ENCODE measurements at regions not wholly inside any gene's neighbourhood (a gene's known extent, or its start where the extent isn't known, plus 50 kb on each side); places are given as distances from the start of the nearest gene placed in this dataset.

DNA sequence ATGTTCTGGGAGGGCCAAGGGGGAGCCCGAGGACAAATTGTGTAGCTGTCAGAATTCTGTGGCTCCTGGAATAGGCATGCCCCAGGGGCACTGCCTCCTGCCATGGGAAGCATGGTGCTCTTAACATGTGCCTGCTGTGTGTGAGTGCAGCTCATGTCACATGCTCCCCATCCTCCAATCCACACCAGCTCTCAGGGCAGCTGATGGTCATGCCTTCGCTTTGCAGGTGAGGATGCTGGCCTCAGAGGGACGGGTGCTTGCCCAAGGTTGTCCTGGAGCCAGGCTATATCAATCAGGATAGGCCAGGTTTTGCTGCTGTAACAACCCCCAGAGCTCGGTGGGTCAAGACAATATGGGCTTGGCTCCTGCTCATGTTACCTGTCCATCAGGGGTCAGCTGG, 303.4 kb downstream of the RPS24 start:
- Histone ChIP-seq H2AFZ (ENCODE audit: low read length) (no peak overlapping the region), H3K4me1 (ENCODE audit: control insufficient read depth in 2 of 2, insufficient read depth in 1 of 2, low read depth in 1 of 2, low read length in 2 of 2) (peaks cover 11 to 16% of the 10 kb centered on the region in 2 donors), H3K9ac (ENCODE audit: low read depth, low read length, poor library complexity) (no peak overlapping the region), H3K18ac (ENCODE audit: low read length) (no peak overlapping the region), H3K4ac (ENCODE audit: low read length) (no peak overlapping the region), H3K9me3 (replicated peaks in 1 of 2; ENCODE audit: control insufficient read depth in 2 of 2, insufficient read depth in 1 of 2, low read depth in 1 of 2, low read length in 2 of 2) (no peaks in the 10 kb centered on the region), H3K4me2 (ENCODE audit: insufficient read depth, low read length, poor library complexity, severe bottlenecking) (no peak overlapping the region), H3K27ac (replicated peaks; ENCODE audit: low read length) (no peak overlapping the region), H2BK120ac (ENCODE audit: low read depth, low read length) (no peak overlapping the region), H3K4me3 (ENCODE audit: low read length in 2 of 2) (no peak overlapping the region), H4K8ac (ENCODE audit: low read depth, low read length) (no peak overlapping the region), H3K36me3 (replicated peaks in 1 of 2; ENCODE audit: control insufficient read depth in 2 of 2, insufficient read depth in 2 of 2, low read length in 2 of 2) (no peaks in the 10 kb centered on the region), H3K14ac (ENCODE audit: low read length) (no peak overlapping the region), H3K79me1 (ENCODE audit: low read depth, low read length) (no peaks in the 10 kb centered on the region), H2BK12ac (ENCODE audit: low read length) (no peak overlapping the region), H3K23ac (ENCODE audit: low read depth, low read length, poor library complexity) (peak overlapping the region; percentile 70), H2AK5ac (ENCODE audit: low read depth, low read length) (no peak overlapping the region), H2BK5ac (ENCODE audit: low read length) (no peak overlapping the region), H2BK15ac (ENCODE audit: low read length) (no peak overlapping the region), H3K27me3 (ENCODE audit: control insufficient read depth in 3 of 3, insufficient read depth in 3 of 3, low read depth in 1 of 3, low read length in 3 of 3) (no peaks in the 10 kb centered on the region), H4K91ac (ENCODE audit: low read depth, low read length, poor library complexity) (no peak overlapping the region)
- WGBS, 2 donors (ENCODE audit: extremely low coverage in 2 of 2, insufficient read length in 2 of 2, insufficient replicate concordance in 1 of 2), result no CpG with 5 or more reads among the region's 4 CpGs
- no peak for DNase-seq (ENCODE audit: low spot score)

DNA sequence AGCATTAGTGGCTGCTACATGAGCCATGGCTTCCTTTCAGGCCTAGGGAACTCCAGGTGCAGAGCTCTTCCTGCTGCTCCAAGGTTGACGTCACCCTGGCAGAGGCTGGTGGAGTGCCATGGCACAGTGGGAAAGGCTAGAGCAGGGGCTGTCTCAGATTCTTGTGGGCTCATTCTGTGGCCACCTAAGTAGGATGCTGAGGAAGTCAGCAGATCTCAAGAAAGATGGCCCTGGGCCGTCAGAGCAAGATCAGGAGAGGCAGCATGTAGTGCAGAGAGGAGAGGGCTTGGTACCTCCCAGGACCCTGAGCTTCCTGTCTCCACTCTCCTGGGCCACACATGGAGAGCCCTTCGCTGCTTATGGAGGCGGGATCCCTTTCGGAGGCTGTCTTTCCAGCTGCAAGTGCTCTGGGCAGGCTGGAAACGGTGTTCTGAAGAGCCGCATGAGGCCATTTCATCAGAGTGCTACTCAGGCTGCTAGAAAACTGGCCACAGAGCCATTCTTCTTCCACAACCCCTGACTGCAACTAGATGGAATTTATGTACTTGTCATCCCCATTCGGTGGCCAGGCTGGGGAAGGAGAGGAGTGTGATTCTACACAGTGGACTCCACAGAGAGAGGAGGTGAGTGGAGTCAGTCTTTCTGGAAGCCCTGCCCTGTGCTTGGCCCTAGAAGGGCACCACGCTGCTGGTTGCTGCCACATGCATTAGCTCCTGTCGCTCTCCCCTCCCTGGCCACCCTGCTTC, 304.2 kb downstream of the RPS24 start:
- no peak overlapping the region for H2BK15ac ChIP-seq (ENCODE audit: low read length)
- no CpG with 5 or more reads among the region's 10 CpGs for WGBS, 2 donors (ENCODE audit: extremely low coverage in 2 of 2, insufficient read length in 2 of 2, insufficient replicate concordance in 1 of 2)
- peak overlapping the region; percentile 80 for H2AK5ac ChIP-seq (ENCODE audit: low read depth, low read length)
- no peak overlapping the region for H3K27ac ChIP-seq (replicated peaks; ENCODE audit: low read length)
- H3K14ac ChIP-seq (ENCODE audit: low read length), result no peak overlapping the region
- H2AFZ ChIP-seq (ENCODE audit: low read length), result no peak overlapping the region
- DNase-seq (ENCODE audit: low spot score), result no peak
- H3K36me3 ChIP-seq (replicated peaks in 1 of 2; ENCODE audit: control insufficient read depth in 2 of 2, insufficient read depth in 2 of 2, low read length in 2 of 2), result no peaks in the 10 kb centered on the region
- H3K4me2 ChIP-seq (ENCODE audit: insufficient read depth, low read length, poor library complexity, severe bottlenecking), result no peak overlapping the region
- no peaks in the 10 kb centered on the region for H3K27me3 ChIP-seq (ENCODE audit: control insufficient read depth in 3 of 3, insufficient read depth in 3 of 3, low read depth in 1 of 3, low read length in 3 of 3)
- H2BK12ac ChIP-seq (ENCODE audit: low read length), result peak overlapping the region; percentile 28
- peaks cover 10 to 16% of the 10 kb centered on the region in 2 donors for H3K4me1 ChIP-seq (ENCODE audit: control insufficient read depth in 2 of 2, insufficient read depth in 1 of 2, low read depth in 1 of 2, low read length in 2 of 2)
- no peaks in the 10 kb centered on the region for H3K79me1 ChIP-seq (ENCODE audit: low read depth, low read length)
- peak overlapping the region; percentile 50 for H3K18ac ChIP-seq (ENCODE audit: low read length)
- H2BK5ac ChIP-seq (ENCODE audit: low read length), result no peak overlapping the region
- H4K8ac ChIP-seq (ENCODE audit: low read depth, low read length), result no peak overlapping the region
- no peak overlapping the region for H4K91ac ChIP-seq (ENCODE audit: low read depth, low read length, poor library complexity)
- no peak overlapping the region for H3K4me3 ChIP-seq (ENCODE audit: low read length in 2 of 2)
- H3K4ac ChIP-seq (ENCODE audit: low read length), result no peak overlapping the region
- H2BK120ac ChIP-seq (ENCODE audit: low read depth, low read length), result no peak overlapping the region
- H3K9ac ChIP-seq (ENCODE audit: low read depth, low read length, poor library complexity), result no peak overlapping the region
- no peaks in the 10 kb centered on the region for H3K9me3 ChIP-seq (replicated peaks in 1 of 2; ENCODE audit: control insufficient read depth in 2 of 2, insufficient read depth in 1 of 2, low read depth in 1 of 2, low read length in 2 of 2)
- H3K23ac ChIP-seq (ENCODE audit: low read depth, low read length, poor library complexity), result no peak overlapping the region

DNA sequence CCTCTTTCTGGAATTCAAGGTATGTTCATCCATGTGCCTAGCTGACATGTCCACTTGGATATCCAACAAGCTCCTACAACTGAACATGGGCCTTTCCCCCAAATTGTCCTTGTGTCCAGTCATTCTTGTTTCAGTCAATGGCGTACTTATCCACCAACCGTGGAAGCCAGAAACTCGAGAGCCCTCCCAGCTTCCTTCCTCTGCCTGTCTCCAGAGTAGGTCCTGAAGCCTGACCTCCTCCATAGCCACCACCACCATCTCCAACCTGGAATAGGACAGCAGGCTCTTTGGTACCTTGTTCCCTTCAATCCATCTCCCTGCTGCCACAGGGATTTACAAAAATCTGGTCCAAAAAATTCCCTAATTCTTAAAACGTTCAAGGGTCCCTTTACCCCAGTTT, 305.1 kb downstream of the RPS24 start:
- no peak for DNase-seq (ENCODE audit: low spot score)
- Histone ChIP-seq H3K9ac (ENCODE audit: low read depth, low read length, poor library complexity) (no peak overlapping the region), H3K4ac (ENCODE audit: low read length) (no peak overlapping the region), H3K79me1 (ENCODE audit: low read depth, low read length) (no peaks in the 10 kb centered on the region), H2BK120ac (ENCODE audit: low read depth, low read length) (no peak overlapping the region), H3K27me3 (ENCODE audit: control insufficient read depth in 3 of 3, insufficient read depth in 3 of 3, low read depth in 1 of 3, low read length in 3 of 3) (no peaks in the 10 kb centered on the region), H3K23ac (ENCODE audit: low read depth, low read length, poor library complexity) (no peak overlapping the region), H3K14ac (ENCODE audit: low read length) (no peak overlapping the region), H3K9me3 (replicated peaks in 1 of 2; ENCODE audit: control insufficient read depth in 2 of 2, insufficient read depth in 1 of 2, low read depth in 1 of 2, low read length in 2 of 2) (no peaks in the 10 kb centered on the region), H3K4me1 (ENCODE audit: control insufficient read depth in 2 of 2, insufficient read depth in 1 of 2, low read depth in 1 of 2, low read length in 2 of 2) (peaks cover 11 to 16% of the 10 kb centered on the region in 2 donors), H2BK15ac (ENCODE audit: low read length) (no peak overlapping the region), H3K36me3 (replicated peaks in 1 of 2; ENCODE audit: control insufficient read depth in 2 of 2, insufficient read depth in 2 of 2, low read length in 2 of 2) (no peaks in the 10 kb centered on the region), H2AFZ (ENCODE audit: low read length) (no peak overlapping the region), H3K18ac (ENCODE audit: low read length) (peak overlapping the region; percentile 48), H4K8ac (ENCODE audit: low read depth, low read length) (no peak overlapping the region), H2BK12ac (ENCODE audit: low read length) (no peak overlapping the region), H3K4me2 (ENCODE audit: insufficient read depth, low read length, poor library complexity, severe bottlenecking) (no peak overlapping the region), H2BK5ac (ENCODE audit: low read length) (no peak overlapping the region), H3K27ac (replicated peaks; ENCODE audit: low read length) (no peak overlapping the region), H2AK5ac (ENCODE audit: low read depth, low read length) (no peak overlapping the region), H4K91ac (ENCODE audit: low read depth, low read length, poor library complexity) (no peak overlapping the region), H3K4me3 (ENCODE audit: low read length in 2 of 2) (no peak overlapping the region)
- WGBS, 2 donors (ENCODE audit: extremely low coverage in 2 of 2, insufficient read length in 2 of 2, insufficient replicate concordance in 1 of 2), result no CpG with 5 or more reads among the region's 4 CpGs

DNA sequence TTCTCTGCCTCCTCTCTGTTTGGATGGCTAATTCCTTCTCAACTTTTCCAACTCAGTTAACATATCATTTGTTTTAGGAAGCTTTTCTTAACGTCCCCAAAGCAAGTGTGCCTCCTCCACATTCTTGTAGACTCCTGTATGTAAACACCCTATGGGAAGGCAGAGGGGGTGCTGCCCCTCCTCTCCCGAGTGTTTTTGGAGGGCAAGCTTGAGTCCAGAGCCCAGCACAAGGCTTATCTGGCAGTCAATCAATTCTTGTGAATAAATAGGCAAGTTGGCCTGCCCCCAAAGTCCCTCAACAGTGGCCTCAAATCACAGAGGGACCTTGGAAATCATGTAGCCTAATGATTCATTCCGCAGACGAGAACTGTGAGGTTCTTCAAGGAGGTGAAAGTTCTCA, 305.6 kb downstream of the RPS24 start:
- H2BK120ac ChIP-seq (ENCODE audit: low read depth, low read length), result no peak overlapping the region
- no peak overlapping the region for H3K4ac ChIP-seq (ENCODE audit: low read length)
- DNase-seq (ENCODE audit: low spot score), result no peak
- no peak overlapping the region for H4K91ac ChIP-seq (ENCODE audit: low read depth, low read length, poor library complexity)
- H3K9ac ChIP-seq (ENCODE audit: low read depth, low read length, poor library complexity), result no peak overlapping the region
- H3K4me2 ChIP-seq (ENCODE audit: insufficient read depth, low read length, poor library complexity, severe bottlenecking), result no peak overlapping the region
- no peak overlapping the region for H4K8ac ChIP-seq (ENCODE audit: low read depth, low read length)
- no peaks in the 10 kb centered on the region for H3K9me3 ChIP-seq (replicated peaks in 1 of 2; ENCODE audit: control insufficient read depth in 2 of 2, insufficient read depth in 1 of 2, low read depth in 1 of 2, low read length in 2 of 2)
- no peak overlapping the region for H2BK5ac ChIP-seq (ENCODE audit: low read length)
- H3K23ac ChIP-seq (ENCODE audit: low read depth, low read length, poor library complexity), result no peak overlapping the region
- no peaks in the 10 kb centered on the region for H3K27me3 ChIP-seq (ENCODE audit: control insufficient read depth in 3 of 3, insufficient read depth in 3 of 3, low read depth in 1 of 3, low read length in 3 of 3)
- H2AFZ ChIP-seq (ENCODE audit: low read length), result no peak overlapping the region
- no peak overlapping the region for H3K14ac ChIP-seq (ENCODE audit: low read length)
- H3K79me1 ChIP-seq (ENCODE audit: low read depth, low read length), result no peaks in the 10 kb centered on the region
- no peak overlapping the region for H2AK5ac ChIP-seq (ENCODE audit: low read depth, low read length)
- no peak overlapping the region for H3K18ac ChIP-seq (ENCODE audit: low read length)
- H3K27ac ChIP-seq (replicated peaks; ENCODE audit: low read length), result no peak overlapping the region
- no peak overlapping the region for H2BK12ac ChIP-seq (ENCODE audit: low read length)
- H2BK15ac ChIP-seq (ENCODE audit: low read length), result no peak overlapping the region
- H3K4me1 ChIP-seq (ENCODE audit: control insufficient read depth in 2 of 2, insufficient read depth in 1 of 2, low read depth in 1 of 2, low read length in 2 of 2), result peaks cover 11 to 16% of the 10 kb centered on the region in 2 donors
- H3K36me3 ChIP-seq (replicated peaks in 1 of 2; ENCODE audit: control insufficient read depth in 2 of 2, insufficient read depth in 2 of 2, low read length in 2 of 2), result no peaks in the 10 kb centered on the region
- no peak overlapping the region for H3K4me3 ChIP-seq (ENCODE audit: low read length in 2 of 2)
- no CpG with 5 or more reads among the region's 4 CpGs for WGBS, 2 donors (ENCODE audit: extremely low coverage in 2 of 2, insufficient read length in 2 of 2, insufficient replicate concordance in 1 of 2)

All from neuronal stem cell (in vitro differentiated cells).